ENCODE measurements at regions not wholly inside any gene's neighbourhood (a gene's known extent, or its start where the extent isn't known, plus 50 kb on each side); places are given as distances from the start of the nearest gene placed in this dataset.

- TF ChIP-seq ZNF462 (CRISPR knock-in tag; IDR thresholded peaks at IDR 0.05) (no peak), REST (IDR thresholded peaks at IDR 0.05; ENCODE audit: unreplicated experiment) (no peak), ZNF114 (CRISPR knock-in tag; IDR thresholded peaks at IDR 0.05) (no peak), CREB1 (CRISPR knock-in tag; IDR thresholded peaks at IDR 0.05; ENCODE audit: low read depth) (no peak), JUNB (IDR thresholded peaks at IDR 0.05; ENCODE audit: unreplicated experiment) (no peak), ETS1 (IDR thresholded peaks at IDR 0.05) (no peak), NANOG (IDR thresholded peaks at IDR 0.05; ENCODE audit: borderline replicate concordance) (no peak), ZNF331 (CRISPR knock-in tag; IDR thresholded peaks at IDR 0.05; ENCODE audit: low read depth) (no peak), STAT1 (IDR thresholded peaks at IDR 0.05; ENCODE audit: unreplicated experiment) (no peak), POLR2AphosphoS5 (IDR thresholded peaks at IDR 0.05; ENCODE audit: low read depth) (no peak), EZH2phosphoT487 (IDR thresholded peaks at IDR 0.05; ENCODE audit: unreplicated experiment) (no peak)
Measured at GRCh38 chr4:30437316-30437715, 282.9 kb upstream of the PCDH7 start (continued).
